ENCODE measurements at regions not wholly inside any gene's neighbourhood (a gene's known extent, or its start where the extent isn't known, plus 50 kb on each side); places are given as distances from the start of the nearest gene placed in this dataset.

GRCh38 chr2:41900101-41900577 lies 147.7 kb upstream of the PKDCC start:
- no peak for TF ChIP-seq SUZ12 (IDR thresholded peaks at IDR 0.05; ENCODE audit: extremely low read depth, insufficient read depth, insufficient read length)
- TF ChIP-seq ZNF274 (IDR thresholded peaks at IDR 0.05; ENCODE audit: low read depth, low read length) = no peak

Data from NT2/D1 (cell line).